OCI-LY3 (cell line): ENCODE measurements at regions not wholly inside any gene's neighbourhood (a gene's known extent, or its start where the extent isn't known, plus 50 kb on each side); places are given as distances from the start of the nearest gene placed in this dataset.

Experiments
- CTCF ChIP-seq: fragments of 200-600, 300-600 bp; sonication (generic); IDR thresholded peaks from 2 replicates; pipeline ENCODE4 v1.5.1; 2014; ENCODE audit warnings: antibody characterized with exemption, low read length, low read depth
- EZH2phosphoT487 ChIP-seq: fragments of 200-600 bp; shearing (Covaris generic); IDR thresholded peaks from 2 replicates; pipeline ENCODE4 v1.6.1; 2018; ENCODE audit warnings: antibody characterized with exemption, mixed run types, low read depth

- TF ChIP-seq CTCF, result no peak
- no peak for TF ChIP-seq EZH2phosphoT487
Measured at GRCh38 chr2:57491213-57491612, 555.4 kb upstream of the VRK2 start.
